H1 (cell line): ENCODE measurements at regions not wholly inside any gene's neighbourhood (a gene's known extent, or its start where the extent isn't known, plus 50 kb on each side); places are given as distances from the start of the nearest gene placed in this dataset.

Source experiments
- ASH2L ChIP-seq: fragments of 200-600, 300-600 bp; sonication (generic); IDR thresholded peaks from one replicate; pipeline ENCODE4 v1.7.1; 2017; ENCODE audit warnings: low read length
- CTCF ChIP-seq, 3 experiments: IDR thresholded peaks; 1 replicate in 2 of 3; 2 replicates in 1 of 3; pipeline versions ENCODE4 v1.5.1 to v1.6.1; 2011; ENCODE audit warnings: low read length in 3 of 3, mild to moderate bottlenecking in 3 of 3, inconsistent platforms in 2 of 3, low read depth in 1 of 3, moderate library complexity in 1 of 3; ENCODE audit not compliant: insufficient read depth in 1 of 3; ENCODE audit errors: control extremely low read depth in 1 of 3
- EZH2 ChIP-seq: fragments of 200-600 bp; sonication (generic); IDR thresholded peaks from 2 replicates; pipeline ENCODE4 v1.7.1; 2012; ENCODE audit warnings: low read depth, mild to moderate bottlenecking, moderate library complexity, low read length, inconsistent platforms; ENCODE audit not compliant: severe bottlenecking
- HDAC6 ChIP-seq: IDR thresholded peaks from one replicate; pipeline ENCODE4 v1.7.1; 2012; ENCODE audit warnings: low read depth, mild to moderate bottlenecking, inconsistent platforms, low read length, moderate library complexity
- KDM5A ChIP-seq: fragments of 200-600 bp; IDR thresholded peaks from 2 replicates; pipeline ENCODE4 v1.7.1; 2012; ENCODE audit warnings: mild to moderate bottlenecking, low read length, inconsistent platforms, mixed read lengths
- POLR2A ChIP-seq, 2 experiments: IDR thresholded peaks; 1 replicate in 1 of 2; 2 replicates in 1 of 2; pipeline ENCODE4 v1.6.1; 2011; ENCODE audit warnings: low read depth in 2 of 2, low read length in 2 of 2, mild to moderate bottlenecking in 2 of 2; ENCODE audit errors: control extremely low read depth in 1 of 2
- POLR2AphosphoS5 ChIP-seq: IDR thresholded peaks from 2 replicates; pipeline ENCODE4 v1.6.1; 2011; ENCODE audit warnings: low read depth, low read length
- TAF1 ChIP-seq: IDR thresholded peaks from 2 replicates; pipeline ENCODE4 v1.6.1; 2011; ENCODE audit warnings: mild to moderate bottlenecking, low read depth, low read length

DNA sequence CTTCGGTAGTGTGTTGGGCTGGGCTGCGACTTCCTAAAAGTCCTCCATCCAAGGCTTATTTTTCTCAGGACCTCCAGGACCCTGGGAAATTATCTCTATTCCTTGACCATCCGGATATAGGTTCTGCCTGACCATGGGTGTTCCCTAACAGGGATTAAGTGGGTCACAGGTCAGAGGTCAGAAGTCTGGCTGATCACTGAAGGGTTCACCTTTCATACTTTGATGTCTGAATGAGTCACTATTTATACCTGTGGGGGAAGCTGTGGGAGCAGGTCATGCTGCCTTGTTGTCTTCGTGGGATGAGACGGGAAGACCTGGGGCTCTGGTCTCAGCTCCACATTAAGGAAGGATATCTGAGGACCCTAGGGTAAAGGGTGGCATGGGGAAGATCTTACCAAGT is 65.0 kb upstream of the ETV3 start:
- TF ChIP-seq KDM5A (no peak), HDAC6 (no peak), TAF1 (no peak), CTCF (IDR thresholded peaks at IDR 0.05; ENCODE audit: control extremely low read depth in 1 of 3, insufficient read depth in 1 of 3, low read depth in 1 of 3, low read length in 3 of 3) (no peak), EZH2 (no peak), POLR2AphosphoS5 (no peak), ASH2L (no peak), POLR2A (IDR thresholded peaks at IDR 0.05; ENCODE audit: control extremely low read depth in 1 of 2, low read depth in 2 of 2, low read length in 2 of 2) (no peak)
